Astrocyte (in vitro differentiated cells and primary cell): ENCODE measurements at regions not wholly inside any gene's neighbourhood (a gene's known extent, or its start where the extent isn't known, plus 50 kb on each side); places are given as distances from the start of the nearest gene placed in this dataset.
A peak's percentile ranks its signal among the peaks of the same experiment; 100 is the strongest.

ENCODE experiments used
- DNase-seq: peaks from one replicate; pipeline ENCODE4 v3.0.0-alpha.2; 2010; ENCODE audit warnings: low read depth
- FAIRE-seq: peaks from 2 replicates; lab custom pipeline; 2011; peaks lifted over from hg19 to GRCh38; lab: Jason Lieb, UNC
- H2AFZ ChIP-seq: 2 replicates; pipeline ENCODE4 v1.6.0; 2012; ENCODE audit warnings: low read depth, low read length, inconsistent platforms
- H3K27ac ChIP-seq: 2 replicates; pipeline ENCODE4 v1.5.1; 2011; ENCODE audit warnings: low read depth, low read length, inconsistent platforms
- H3K27me3 ChIP-seq: 2 replicates; pipeline ENCODE4 v1.6.0; 2011; ENCODE audit warnings: low read length, inconsistent platforms; ENCODE audit not compliant: insufficient read depth
- H3K36me3 ChIP-seq: 2 replicates; pipeline ENCODE4 v1.5.1; 2011; ENCODE audit warnings: low read length, inconsistent platforms; ENCODE audit not compliant: insufficient read depth
- H3K4me1 ChIP-seq: 2 replicates; pipeline ENCODE4 v1.5.1; 2011; ENCODE audit warnings: low read length, inconsistent platforms; ENCODE audit not compliant: insufficient read depth
- H3K4me2 ChIP-seq: 2 replicates; pipeline ENCODE4 v1.6.0; 2012; ENCODE audit warnings: low read length, inconsistent platforms
- H3K4me3 ChIP-seq: 2 replicates; pipeline ENCODE4 v1.5.1; 2011; ENCODE audit warnings: low read depth, mild to moderate bottlenecking, low read length, inconsistent platforms; ENCODE audit not compliant: insufficient read depth
- H3K79me2 ChIP-seq: 2 replicates; pipeline ENCODE4 v1.6.0; 2012; ENCODE audit warnings: mild to moderate bottlenecking, low read length, inconsistent platforms; ENCODE audit not compliant: insufficient read depth
- H3K9ac ChIP-seq: 2 replicates; pipeline ENCODE4 v1.6.0; 2012; ENCODE audit warnings: mild to moderate bottlenecking, low read length, inconsistent platforms
- H3K9me3 ChIP-seq: 2 replicates; pipeline ENCODE4 v1.5.1; 2012; ENCODE audit warnings: low read depth, mild to moderate bottlenecking, low read length, inconsistent platforms; ENCODE audit not compliant: insufficient read depth
- H4K20me1 ChIP-seq: 2 replicates; pipeline ENCODE4 v1.6.0; 2012; ENCODE audit warnings: low read length, inconsistent platforms; ENCODE audit not compliant: insufficient read depth
- H3K27ac Mint-ChIP-seq: one replicate; pipeline ENCODE4 v1.8.0; 2021; ENCODE audit warnings: mild to moderate bottlenecking, mixed read lengths; ENCODE audit not compliant: unreplicated experiment
- H3K27me3 Mint-ChIP-seq: one replicate; pipeline ENCODE4 v1.8.0; 2021; ENCODE audit warnings: low read depth, mixed read lengths; ENCODE audit not compliant: unreplicated experiment
- H3K36me3 Mint-ChIP-seq: one replicate; pipeline ENCODE4 v1.8.0; 2021; ENCODE audit warnings: low read depth, mixed read lengths; ENCODE audit not compliant: unreplicated experiment
- H3K4me1 Mint-ChIP-seq: one replicate; pipeline ENCODE4 v1.8.0; 2021; ENCODE audit warnings: low read depth, mixed read lengths; ENCODE audit not compliant: unreplicated experiment
- H3K4me3 Mint-ChIP-seq: one replicate; pipeline ENCODE4 v1.8.0; 2021; ENCODE audit warnings: mild to moderate bottlenecking, moderate library complexity, mixed read lengths; ENCODE audit not compliant: unreplicated experiment
- H3K9me3 Mint-ChIP-seq: one replicate; pipeline ENCODE4 v1.8.0; 2021; ENCODE audit warnings: mild to moderate bottlenecking, mixed read lengths; ENCODE audit not compliant: unreplicated experiment
- CTCF ChIP-seq: IDR thresholded peaks from 2 replicates; pipeline ENCODE4 v1.5.1; 2011; ENCODE audit warnings: low read depth, mild to moderate bottlenecking, inconsistent platforms, low read length, moderate library complexity; ENCODE audit not compliant: insufficient read depth
- EZH2 ChIP-seq: IDR thresholded peaks from 2 replicates; pipeline ENCODE4 v1.6.1; 2012; ENCODE audit warnings: mild to moderate bottlenecking, low read length, inconsistent platforms; ENCODE audit not compliant: insufficient read depth

GRCh38 chr16:64394061-64394460, 727.8 kb downstream of the CDH11 start:
- Histone ChIP-seq H2AFZ (no peak overlapping the region), H3K9ac (no peak overlapping the region), H3K4me2 (no peak overlapping the region), H3K36me3 (no peaks in the 10 kb centered on the region), H3K4me1 (peaks cover 38% of the 10 kb centered on the region), H3K27ac (no peak overlapping the region), H3K4me3 (no peak overlapping the region), H3K79me2 (no peaks in the 10 kb centered on the region), H3K27me3 (no peaks in the 10 kb centered on the region), H3K9me3 (no peaks in the 10 kb centered on the region), H4K20me1 (no peaks in the 10 kb centered on the region)
- no peak overlapping the region for H3K4me3 Mint-ChIP-seq
- no peaks in the 10 kb centered on the region for H3K27me3 Mint-ChIP-seq
- H3K27ac Mint-ChIP-seq: no peak overlapping the region
- DNase-seq (no peak), FAIRE-seq (no peak)
- TF ChIP-seq CTCF (no peak), EZH2 (no peak)
- H3K9me3 Mint-ChIP-seq: peaks cover 7% of the 10 kb centered on the region
- H3K36me3 Mint-ChIP-seq: no peaks in the 10 kb centered on the region
- peaks cover 37% of the 10 kb centered on the region for H3K4me1 Mint-ChIP-seq

- H3K9ac ChIP-seq: no peak overlapping the region
- TF ChIP-seq CTCF: no peak
- Mint-ChIP-seq H3K4me3 (no peak overlapping the region), H3K9me3 (peaks cover 7% of the 10 kb centered on the region), H3K27me3 (no peaks in the 10 kb centered on the region), H3K27ac (no peak overlapping the region), H3K4me1 (peaks cover 22% of the 10 kb centered on the region), H3K36me3 (no peaks in the 10 kb centered on the region)
- no peak overlapping the region for H3K4me2 ChIP-seq
- H4K20me1 ChIP-seq: no peaks in the 10 kb centered on the region
- no peak overlapping the region for H2AFZ ChIP-seq
- no peaks in the 10 kb centered on the region for H3K36me3 ChIP-seq
- no peak overlapping the region for H3K4me3 ChIP-seq
- no peaks in the 10 kb centered on the region for H3K9me3 ChIP-seq
- H3K27me3 ChIP-seq: no peaks in the 10 kb centered on the region
- DNase-seq: no peak
- H3K4me1 ChIP-seq: peaks cover 23% of the 10 kb centered on the region
- no peaks in the 10 kb centered on the region for H3K79me2 ChIP-seq
- H3K27ac ChIP-seq: no peak overlapping the region
- peak; percentile 45 for FAIRE-seq
These were observed 729.4 kb downstream of the CDH11 start for GRCh38 chr16:64392456-64392855.

GRCh38 chr16:64391063-64391600, 730.7 kb downstream of the CDH11 start:
- H3K4me2 ChIP-seq: peak overlapping the region; percentile 85
- Mint-ChIP-seq H3K9me3 (peaks cover 6% of the 10 kb centered on the region), H3K4me3 (no peak overlapping the region), H3K4me1 (peaks cover 14% of the 10 kb centered on the region), H3K27ac (peak overlapping the region; percentile 88), H3K36me3 (no peaks in the 10 kb centered on the region), H3K27me3 (no peaks in the 10 kb centered on the region)
- H4K20me1 ChIP-seq: no peaks in the 10 kb centered on the region
- H3K9ac ChIP-seq: peak overlapping the region; percentile 81
- H3K27ac ChIP-seq: peak overlapping the region; percentile 89
- TF ChIP-seq EZH2 (no peak), CTCF (no peak)
- H3K4me1 ChIP-seq: peaks cover 17% of the 10 kb centered on the region
- peak overlapping the region; percentile 72 for H2AFZ ChIP-seq
- H3K9me3 ChIP-seq: no peaks in the 10 kb centered on the region
- H3K36me3 ChIP-seq: no peaks in the 10 kb centered on the region
- H3K27me3 ChIP-seq: no peaks in the 10 kb centered on the region
- no peaks in the 10 kb centered on the region for H3K79me2 ChIP-seq
- DNase-seq (peak; percentile 57), FAIRE-seq (peak; percentile 52)
- peak overlapping the region; percentile 30 for H3K4me3 ChIP-seq
